Endodermal cell (in vitro differentiated cells): ENCODE measurements at regions not wholly inside any gene's neighbourhood (a gene's known extent, or its start where the extent isn't known, plus 50 kb on each side); places are given as distances from the start of the nearest gene placed in this dataset.

ENCODE experiments used
- DNase-seq: peaks from one replicate; pipeline ENCODE4 v3.0.0-alpha.2; 2017
- H3K27ac ChIP-seq: 2 replicates; pipeline ENCODE4 v1.5.1; 2013; ENCODE audit warnings: mild to moderate bottlenecking, low read depth, low read length, moderate library complexity
- H3K27me3 ChIP-seq: 2 replicates; pipeline ENCODE4 v1.6.1; 2013; ENCODE audit warnings: mild to moderate bottlenecking, low read length, moderate library complexity; ENCODE audit not compliant: insufficient read depth, control insufficient read depth, poor library complexity, severe bottlenecking
- H3K36me3 ChIP-seq: 2 replicates; pipeline ENCODE4 v1.7.0; 2013; ENCODE audit warnings: mild to moderate bottlenecking, low read length, moderate library complexity; ENCODE audit not compliant: control insufficient read depth, insufficient read depth
- H3K4me1 ChIP-seq: one replicate; pipeline ENCODE4 v1.7.0; 2013; ENCODE audit warnings: low read length; ENCODE audit not compliant: control insufficient read depth, insufficient read depth
- H3K4me3 ChIP-seq: 2 replicates; pipeline ENCODE4 v1.5.1; 2013; ENCODE audit warnings: mild to moderate bottlenecking, low read length, moderate library complexity
- H3K9ac ChIP-seq: 2 replicates; pipeline ENCODE4 v1.6.1; 2013; ENCODE audit warnings: mild to moderate bottlenecking, low read length, moderate library complexity; ENCODE audit not compliant: poor library complexity, severe bottlenecking; ENCODE audit errors: extremely low read depth
- H3K9me3 ChIP-seq: 2 replicates; pipeline ENCODE4 v1.6.1; 2013; ENCODE audit warnings: mild to moderate bottlenecking, low read length, moderate library complexity; ENCODE audit not compliant: control insufficient read depth
- H3K27ac Mint-ChIP-seq: 2 replicates; pipeline ENCODE4 v1.8.0; 2020; ENCODE audit warnings: mixed read lengths
- H3K27me3 Mint-ChIP-seq: 2 replicates; pipeline ENCODE4 v1.8.0; 2021; ENCODE audit warnings: mild to moderate bottlenecking, mixed read lengths; ENCODE audit not compliant: insufficient read depth
- H3K36me3 Mint-ChIP-seq: 2 replicates; pipeline ENCODE4 v1.8.0; 2020; ENCODE audit warnings: low read depth, mixed read lengths
- H3K4me1 Mint-ChIP-seq: 2 replicates; pipeline ENCODE4 v1.8.0; 2020; ENCODE audit warnings: mixed read lengths
- H3K4me3 Mint-ChIP-seq: 2 replicates; pipeline ENCODE4 v1.8.0; 2020; ENCODE audit warnings: mild to moderate bottlenecking, moderate library complexity, mixed read lengths
- H3K9me3 Mint-ChIP-seq: 2 replicates; pipeline ENCODE4 v1.8.0; 2020; ENCODE audit warnings: mild to moderate bottlenecking, mixed read lengths
- WGBS, 2 experiments: methylation state at CpG; one replicate each; pipeline versions ENCODE4 v1.1.5 to v1.1.7; 2013; ENCODE audit warnings: missing lambda C conversion rate in 2 of 2, mixed read lengths in 1 of 2; ENCODE audit not compliant: insufficient coverage in 1 of 2, insufficient read length in 1 of 2; 5-methylcytosine and 5-hydroxymethylcytosine counted together
- TF ChIP-seq, protein P1 (sequence below): fragments of 200-600 bp; sonication (generic); conservative IDR thresholded peaks from 2 replicates; pipeline ENCODE4 v1.5.0; 2021; ENCODE audit warnings: antibody characterized with exemption, mild to moderate bottlenecking

DNA sequence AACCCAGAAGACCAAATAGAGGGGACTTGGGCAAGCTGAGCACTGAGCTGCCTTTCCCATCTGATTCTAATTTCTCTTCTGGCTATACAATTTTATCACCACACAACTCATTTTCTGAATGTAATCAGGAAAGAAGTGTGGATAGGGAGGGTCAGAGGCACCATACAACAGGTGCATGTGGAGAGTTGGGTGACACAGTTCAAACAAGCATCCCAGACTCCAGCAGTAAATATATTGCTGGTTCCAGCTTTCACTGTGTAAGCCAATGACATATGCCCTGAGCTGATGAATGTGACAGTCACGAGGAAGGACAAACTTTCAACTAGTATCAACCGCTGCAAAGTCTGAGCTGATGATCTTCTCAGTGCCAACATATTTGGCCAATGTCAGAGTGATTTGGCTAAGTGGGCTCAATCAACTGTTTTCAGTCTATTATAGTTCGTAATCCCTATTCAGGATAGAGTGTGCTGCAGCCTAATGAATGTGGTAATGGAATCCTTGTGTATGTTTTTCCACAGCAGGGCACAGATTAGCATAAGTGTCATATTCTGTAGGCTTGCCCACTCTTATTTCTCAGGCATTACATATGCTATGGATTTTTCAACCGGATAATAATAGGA lies 109.9 kb upstream of the MEIS1 start:
- 94 to 96% methylated on average over 4 of the region's 4 CpGs for WGBS, 2 experiments

DNA sequence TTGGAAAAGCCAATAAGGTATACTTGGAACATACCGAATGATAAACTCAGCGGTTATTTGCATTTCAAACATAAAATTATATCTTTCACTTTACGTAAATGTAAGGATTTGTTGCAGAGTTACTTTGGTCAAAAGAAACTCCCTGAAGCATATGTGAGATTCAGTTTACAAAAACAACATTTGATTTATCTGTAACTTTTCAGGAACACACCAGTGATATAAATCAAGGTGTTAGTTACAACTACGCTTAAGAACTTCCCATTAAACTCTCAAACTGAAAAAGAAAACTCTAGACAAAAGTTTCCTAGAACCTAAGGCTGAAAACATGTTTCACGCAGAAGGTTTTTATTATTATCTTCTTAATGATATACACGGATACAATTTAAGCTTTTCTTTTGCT lies 110.6 kb upstream of the MEIS1 start:
- DNase-seq, result no peak
- WGBS, 2 experiments, result 91 to 100% methylated on average over 3 to 6 of the region's 6 CpGs
- TF ChIP-seq, protein P1, sequence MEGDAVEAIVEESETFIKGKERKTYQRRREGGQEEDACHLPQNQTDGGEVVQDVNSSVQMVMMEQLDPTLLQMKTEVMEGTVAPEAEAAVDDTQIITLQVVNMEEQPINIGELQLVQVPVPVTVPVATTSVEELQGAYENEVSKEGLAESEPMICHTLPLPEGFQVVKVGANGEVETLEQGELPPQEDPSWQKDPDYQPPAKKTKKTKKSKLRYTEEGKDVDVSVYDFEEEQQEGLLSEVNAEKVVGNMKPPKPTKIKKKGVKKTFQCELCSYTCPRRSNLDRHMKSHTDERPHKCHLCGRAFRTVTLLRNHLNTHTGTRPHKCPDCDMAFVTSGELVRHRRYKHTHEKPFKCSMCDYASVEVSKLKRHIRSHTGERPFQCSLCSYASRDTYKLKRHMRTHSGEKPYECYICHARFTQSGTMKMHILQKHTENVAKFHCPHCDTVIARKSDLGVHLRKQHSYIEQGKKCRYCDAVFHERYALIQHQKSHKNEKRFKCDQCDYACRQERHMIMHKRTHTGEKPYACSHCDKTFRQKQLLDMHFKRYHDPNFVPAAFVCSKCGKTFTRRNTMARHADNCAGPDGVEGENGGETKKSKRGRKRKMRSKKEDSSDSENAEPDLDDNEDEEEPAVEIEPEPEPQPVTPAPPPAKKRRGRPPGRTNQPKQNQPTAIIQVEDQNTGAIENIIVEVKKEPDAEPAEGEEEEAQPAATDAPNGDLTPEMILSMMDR, result no peak
- H3K27ac ChIP-seq, result no peak overlapping the region
- Mint-ChIP-seq H3K4me3 (no peak overlapping the region), H3K27ac (no peak overlapping the region), H3K9me3 (no peaks in the 10 kb centered on the region), H3K27me3 (peaks cover 4% of the 10 kb centered on the region), H3K4me1 (peaks cover 4% of the 10 kb centered on the region), H3K36me3 (no peaks in the 10 kb centered on the region)
- H3K9ac ChIP-seq, result no peak overlapping the region
- no peaks in the 10 kb centered on the region for H3K36me3 ChIP-seq
- H3K4me3 ChIP-seq, result no peak overlapping the region
- H3K27me3 ChIP-seq, result no peaks in the 10 kb centered on the region
- H3K9me3 ChIP-seq, result peaks cover 6% of the 10 kb centered on the region
- H3K4me1 ChIP-seq, result no peaks in the 10 kb centered on the region

More for the DNA sequence above, 109.9 kb upstream of the MEIS1 start:
- Histone ChIP-seq H3K9me3 (peaks cover 6% of the 10 kb centered on the region), H3K36me3 (no peaks in the 10 kb centered on the region), H3K4me1 (no peaks in the 10 kb centered on the region), H3K9ac (no peak overlapping the region), H3K27ac (no peak overlapping the region), H3K4me3 (no peak overlapping the region), H3K27me3 (no peaks in the 10 kb centered on the region)
- H3K4me3 Mint-ChIP-seq, result no peak overlapping the region
- H3K9me3 Mint-ChIP-seq, result no peaks in the 10 kb centered on the region
- TF ChIP-seq, protein P1, result no peak
- H3K4me1 Mint-ChIP-seq, result peaks cover 7% of the 10 kb centered on the region
- no peaks in the 10 kb centered on the region for H3K36me3 Mint-ChIP-seq
- DNase-seq, result no peak
- H3K27me3 Mint-ChIP-seq, result peaks cover 4% of the 10 kb centered on the region
- no peak overlapping the region for H3K27ac Mint-ChIP-seq

DNA sequence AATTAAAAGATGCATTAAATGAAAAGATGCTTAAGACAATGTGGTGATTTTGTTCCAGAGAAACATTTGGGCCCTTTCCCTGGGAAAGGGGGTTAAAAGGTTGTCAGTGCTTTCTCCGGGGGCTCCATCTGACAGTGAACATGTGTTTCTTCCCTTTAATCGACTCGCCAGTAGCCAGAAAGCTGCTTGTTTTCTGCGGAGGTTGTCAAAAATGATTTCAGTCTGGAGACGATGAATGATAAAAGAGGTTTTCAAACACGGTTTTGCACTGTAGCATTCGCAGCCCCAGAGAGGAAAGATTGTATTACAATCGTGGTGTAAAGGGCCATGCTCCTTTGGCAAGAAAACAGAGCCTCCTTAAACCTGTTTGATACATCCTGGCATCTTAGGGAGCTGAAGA lies 111.5 kb upstream of the MEIS1 start:
- no peaks in the 10 kb centered on the region for H3K36me3 ChIP-seq
- no peaks in the 10 kb centered on the region for H3K36me3 Mint-ChIP-seq
- DNase-seq, result no peak
- no peak overlapping the region for H3K27ac Mint-ChIP-seq
- H3K4me1 ChIP-seq, result no peaks in the 10 kb centered on the region
- TF ChIP-seq, protein P1, result no peak
- no peak overlapping the region for H3K4me3 ChIP-seq
- peak overlapping the region; percentile 56 for H3K27ac ChIP-seq
- H3K27me3 ChIP-seq, result no peaks in the 10 kb centered on the region
- H3K9me3 Mint-ChIP-seq, result no peaks in the 10 kb centered on the region
- peaks cover 3% of the 10 kb centered on the region for H3K4me1 Mint-ChIP-seq
- no peak overlapping the region for H3K9ac ChIP-seq
- H3K9me3 ChIP-seq, result peaks cover 6% of the 10 kb centered on the region
- H3K4me3 Mint-ChIP-seq, result no peak overlapping the region
- WGBS, 2 experiments, result 65 to 76% methylated on average over 8 of the region's 8 CpGs
- peaks cover 5% of the 10 kb centered on the region for H3K27me3 Mint-ChIP-seq
